ENCODE measurements at regions not wholly inside any gene's neighbourhood (a gene's known extent, or its start where the extent isn't known, plus 50 kb on each side); places are given as distances from the start of the nearest gene placed in this dataset.

- CTCF ChIA-PET = no interaction called here
- TF ChIP-seq CTCF (IDR thresholded peaks at IDR 0.05; ENCODE audit: control extremely low read depth, extremely low read depth, low read depth, missing control alignments) = no peak
- no peak for DNase-seq (ENCODE audit: extremely low spot score)
- POLR2A ChIA-PET = no interaction called here
Observed at GRCh38 chr2:220560192-220560591, 932.8 kb downstream of the SLC4A3 start.

DNA sequence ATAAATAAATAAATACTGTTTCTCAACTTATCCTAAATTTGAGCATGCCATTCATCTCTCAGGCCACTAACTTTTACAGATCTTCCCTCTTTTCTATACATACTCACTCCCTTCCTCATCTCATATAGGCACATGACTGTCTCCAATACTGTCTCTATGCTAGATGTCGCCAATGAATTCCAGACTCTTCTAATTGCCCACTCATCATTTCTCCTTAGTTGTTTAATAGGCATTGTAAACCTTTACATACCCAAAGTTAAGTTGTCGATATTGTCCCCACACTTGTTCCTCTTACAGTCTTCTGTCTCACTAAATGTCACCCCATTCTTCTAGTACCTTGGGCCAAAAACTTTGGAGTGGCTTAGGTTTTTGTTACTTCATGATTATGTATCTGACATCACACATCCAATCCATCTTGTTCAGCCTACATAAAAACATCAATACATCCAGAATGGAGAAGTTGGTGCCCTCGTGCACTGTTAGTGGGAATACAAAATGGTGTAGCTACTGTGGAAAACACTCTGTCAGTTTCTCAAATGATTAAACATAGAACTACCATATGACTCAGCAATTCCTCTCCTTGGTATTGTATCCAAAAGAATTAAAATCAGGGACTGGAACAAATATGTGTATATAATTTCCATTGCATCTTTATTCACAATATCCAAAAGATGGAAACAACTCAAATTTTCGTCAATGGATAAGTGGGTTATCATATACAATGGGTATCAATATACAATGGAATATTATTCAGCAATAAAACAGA is 935.1 kb downstream of the SLC4A3 start:
- TF ChIP-seq CTCF (IDR thresholded peaks at IDR 0.05; ENCODE audit: control extremely low read depth, extremely low read depth, low read depth, missing control alignments) = no peak
- DNase-seq (ENCODE audit: extremely low spot score) = no peak
- POLR2A ChIA-PET = no interaction called here
- CTCF ChIA-PET = no interaction called here

GRCh38 chr2:220568296-220568695 is 940.9 kb downstream of the SLC4A3 start:
- CTCF ChIA-PET = no interaction called here
- POLR2A ChIA-PET = no interaction called here
- TF ChIP-seq CTCF (IDR thresholded peaks at IDR 0.05; ENCODE audit: control extremely low read depth, extremely low read depth, low read depth, missing control alignments) = no peak
- DNase-seq (ENCODE audit: extremely low spot score) = no peak

GRCh38 chr2:220569112-220569897 is 941.9 kb downstream of the SLC4A3 start:
- no peak for TF ChIP-seq CTCF (IDR thresholded peaks at IDR 0.05; ENCODE audit: control extremely low read depth, extremely low read depth, low read depth, missing control alignments)
- no peak for DNase-seq (ENCODE audit: extremely low spot score)
- POLR2A ChIA-PET = no interaction called here
- CTCF ChIA-PET = no interaction called here

DNA sequence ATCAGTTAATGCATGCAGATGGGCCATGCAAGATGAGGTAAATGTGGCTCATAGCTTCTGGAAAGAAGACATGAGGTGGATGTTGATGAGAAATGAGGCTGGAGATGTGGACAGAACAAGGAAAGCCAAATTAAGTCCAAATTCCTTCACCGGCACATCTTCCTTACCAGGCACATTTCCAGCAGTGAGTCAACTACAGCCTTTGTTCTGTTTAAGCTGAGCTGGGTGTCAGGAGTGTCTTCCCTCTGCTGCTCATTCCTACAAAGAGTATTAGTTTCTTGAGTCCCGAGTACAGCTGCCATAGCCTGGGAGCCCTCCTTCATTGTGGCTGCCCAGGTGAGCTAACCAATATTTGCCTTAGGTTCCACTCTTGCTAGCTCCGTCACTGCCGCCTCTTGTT is 945.0 kb downstream of the SLC4A3 start:
- CTCF ChIA-PET = interaction anchor here (1.2 kb wide), 1 partner anchor 10 kb away, joined by 3 read pairs; no protein-coding TSS in a partner anchor
- no peak for DNase-seq (ENCODE audit: extremely low spot score)
- POLR2A ChIA-PET = no interaction called here
- no peak for TF ChIP-seq CTCF (IDR thresholded peaks at IDR 0.05; ENCODE audit: control extremely low read depth, extremely low read depth, low read depth, missing control alignments)

- POLR2A ChIA-PET = no interaction called here
- DNase-seq (ENCODE audit: extremely low spot score) = no peak
- CTCF ChIA-PET = no interaction called here
- TF ChIP-seq CTCF (IDR thresholded peaks at IDR 0.05; ENCODE audit: control extremely low read depth, extremely low read depth, low read depth, missing control alignments) = no peak
Observed at GRCh38 chr2:220574038-220574437, 946.6 kb downstream of the SLC4A3 start.

All from GM10248 (cell line).